B cell (primary cell): ENCODE measurements at regions not wholly inside any gene's neighbourhood (a gene's known extent, or its start where the extent isn't known, plus 50 kb on each side); places are given as distances from the start of the nearest gene placed in this dataset.

ENCODE experiments used
- ATAC-seq: fragments of 200-7000 bp; cut with Tn5 transposase; one replicate; pipeline ENCODE4 v1.10.0; 2021; ENCODE audit warnings: low read depth, mild to moderate bottlenecking, moderate number of reproducible peaks, moderate library complexity
- CTCF ChIA-PET: fragments of 350-600 bp; sonication (Branson Sonifier 250); formaldehyde crosslinking; loops from one replicate; lab custom pipeline; 2021; ENCODE audit warnings: antibody characterized with exemption, inconsistent platforms; lab: Charles Lee
- POLR2A ChIA-PET: fragments of 350-600 bp; sonication (Branson Sonifier 250); formaldehyde crosslinking; loops from one replicate; lab custom pipeline; 2021; ENCODE audit warnings: antibody characterized with exemption; lab: Charles Lee
- DNase-seq: peaks from one replicate; pipeline ENCODE4 v3.0.0; 2013
- H2AFZ ChIP-seq: 2 replicates; pipeline ENCODE4 v1.6.1; 2012; ENCODE audit warnings: mild to moderate bottlenecking, low read depth, low read length; ENCODE audit not compliant: insufficient read depth, poor library complexity, severe bottlenecking
- H3K27ac ChIP-seq, 2 donors: 1 replicate in 1 of 2; 2 replicates in 1 of 2; pipeline ENCODE4 v1.5.1; 2012 to 2013; ENCODE audit warnings: low read length in 2 of 2, mild to moderate bottlenecking in 2 of 2, moderate library complexity in 1 of 2
- H3K27me3 ChIP-seq, 4 experiments: fragments of 200-600 bp in 1 of 4; sonication (generic) in 1 of 4; replicated peaks in 1 of 4; 1 replicate in 2 of 4; 2 replicates in 2 of 4; pipeline versions ENCODE4 v1.6.1 to v1.7.0; 2013 to 2016; ENCODE audit warnings: low read length in 3 of 4, mild to moderate bottlenecking in 2 of 4, mixed read lengths in 1 of 4, moderate library complexity in 1 of 4; ENCODE audit not compliant: insufficient read depth in 4 of 4, control insufficient read depth in 3 of 4; ENCODE audit errors: control extremely low read depth in 1 of 4
- H3K36me3 ChIP-seq, 2 experiments: replicated peaks in 1 of 2; 1 replicate in 1 of 2; 2 replicates in 1 of 2; pipeline versions ENCODE4 v1.6.1 to v1.7.1; 2013; ENCODE audit warnings: low read length in 1 of 2; ENCODE audit not compliant: insufficient read depth in 2 of 2, control insufficient read depth in 1 of 2; ENCODE audit errors: control extremely low read depth in 1 of 2, extremely low read depth in 1 of 2
- H3K4me1 ChIP-seq, 2 donors: fragments of 200-600 bp in 1 of 2; sonication (generic) in 1 of 2; 1 replicate in 1 of 2; 2 replicates in 1 of 2; pipeline versions ENCODE4 v1.5.1 to v1.6.1; 2013 to 2017; ENCODE audit warnings: low read length in 2 of 2; ENCODE audit not compliant: control insufficient read depth in 2 of 2, insufficient read depth in 2 of 2
- H3K4me2 ChIP-seq: replicated peaks from 2 replicates; pipeline ENCODE3; 2012; ENCODE audit warnings: mild to moderate bottlenecking, low read depth, low read length; ENCODE audit not compliant: poor library complexity, severe bottlenecking
- H3K4me3 ChIP-seq, 5 experiments: fragments of 200-600 bp in 1 of 5; sonication (generic) in 1 of 5; 1 replicate in 3 of 5; 2 replicates in 2 of 5; pipeline versions ENCODE4 v1.5.1 to v1.7.0; 2011 to 2016; ENCODE audit warnings: low read length in 4 of 5, mild to moderate bottlenecking in 4 of 5, low read depth in 2 of 5, control low read depth in 1 of 5, moderate library complexity in 1 of 5; ENCODE audit not compliant: insufficient read depth in 1 of 5; ENCODE audit errors: control extremely low read depth in 1 of 5, extremely low read depth in 1 of 5
- H3K79me2 ChIP-seq: fragments of 200-600 bp; sonication (generic); one replicate; pipeline ENCODE4 v1.6.0; 2016; ENCODE audit warnings: low read length; ENCODE audit not compliant: control insufficient read depth, insufficient read depth
- H3K9ac ChIP-seq: fragments of 200-600 bp; sonication (generic); 2 replicates; pipeline ENCODE4 v1.6.1; 2017; ENCODE audit warnings: mild to moderate bottlenecking, low read length, moderate library complexity
- H3K9me3 ChIP-seq, 3 donors: one replicate each; pipeline versions ENCODE4 v1.6.1 to v1.7.1; 2013; ENCODE audit warnings: low read length in 2 of 3; ENCODE audit not compliant: control insufficient read depth in 2 of 3, insufficient read depth in 1 of 3; ENCODE audit errors: control extremely low read depth in 1 of 3
- H4K20me1 ChIP-seq: 2 replicates; pipeline ENCODE4 v1.6.0; 2012; ENCODE audit warnings: mild to moderate bottlenecking, low read length; ENCODE audit not compliant: insufficient read depth, control insufficient read depth, poor library complexity, severe bottlenecking
- H3K27ac Mint-ChIP-seq: one replicate; pipeline ENCODE4 v1.8.0; 2021; ENCODE audit warnings: mixed read lengths
- H3K27me3 Mint-ChIP-seq: one replicate; pipeline ENCODE4 v1.8.0; 2021; ENCODE audit warnings: mixed read lengths
- H3K4me1 Mint-ChIP-seq: one replicate; pipeline ENCODE4 v1.8.0; 2021; ENCODE audit warnings: mixed read lengths
- H3K4me3 Mint-ChIP-seq: one replicate; pipeline ENCODE4 v1.8.0; 2021; ENCODE audit warnings: mixed read lengths
- H3K9me3 Mint-ChIP-seq: one replicate; pipeline ENCODE4 v1.8.0; 2022; ENCODE audit warnings: mixed read lengths; ENCODE audit not compliant: insufficient read depth
- EZH2 ChIP-seq: IDR thresholded peaks from 2 replicates; pipeline ENCODE4 v1.6.1; 2012; ENCODE audit warnings: borderline replicate concordance, low read depth, mild to moderate bottlenecking, moderate library complexity, low read length; ENCODE audit not compliant: insufficient read depth, poor library complexity, severe bottlenecking
- WGBS: methylation state at CpG from one replicate; pipeline ENCODE4 v1.1.5; 2013; ENCODE audit warnings: missing lambda C conversion rate; ENCODE audit not compliant: insufficient coverage; 5-methylcytosine and 5-hydroxymethylcytosine counted together
- intact Hi-C: fragments of 100-400 bp; cut with micrococcal nuclease; formaldehyde crosslinking; loops from one replicate; pipeline ENCODE4 v1.10.0; 2022
- TF ChIP-seq, protein P1 (sequence below): fragments of 200-600 bp; IDR thresholded peaks from one replicate; pipeline ENCODE4 v1.8.0; 2022; ENCODE audit warnings: antibody characterized with exemption, mild to moderate bottlenecking

DNA sequence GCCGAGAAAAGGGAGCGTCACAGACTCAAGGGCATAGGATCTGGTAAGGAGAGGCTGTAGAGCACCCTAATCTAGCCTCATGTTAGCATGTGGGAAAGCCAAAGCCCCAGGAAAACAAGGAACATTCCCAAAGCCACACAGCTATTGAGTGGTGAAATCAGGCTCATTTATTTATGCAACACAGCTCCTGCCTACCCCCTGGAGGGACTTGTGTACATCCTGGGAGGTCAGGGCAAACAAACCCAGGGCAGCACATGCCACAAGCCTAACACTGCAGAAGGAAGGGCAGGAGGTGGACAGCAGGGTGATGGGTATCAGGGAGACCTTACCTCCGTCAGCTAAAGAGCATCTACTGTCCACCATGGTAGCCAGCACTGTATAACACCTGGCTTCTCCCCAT is 283.5 kb downstream of the RPLP1 start:
- Histone ChIP-seq H2AFZ (no peak overlapping the region), H3K79me2 (no peaks in the 10 kb centered on the region), H3K4me2 (no peak overlapping the region), H3K9ac (no peak overlapping the region), H3K27ac (no peak overlapping the region), H3K36me3 (no peaks in the 10 kb centered on the region), H3K4me3 (no peak overlapping the region), H3K27me3 (peaks cover 0 to 5% (median 2%) of the 10 kb centered on the region in 4 experiments), H3K4me1 (no peaks in the 10 kb centered on the region), H3K9me3 (peaks cover 1 to 16% (median 5%) of the 10 kb centered on the region in 3 donors), H4K20me1 (no peaks in the 10 kb centered on the region)
- Mint-ChIP-seq H3K27ac (no peak overlapping the region), H3K9me3 (no peaks in the 10 kb centered on the region), H3K27me3 (peaks cover 26% of the 10 kb centered on the region), H3K4me1 (no peaks in the 10 kb centered on the region), H3K4me3 (no peak overlapping the region)
- TF ChIP-seq EZH2 = no peak
- TF ChIP-seq, protein P1, sequence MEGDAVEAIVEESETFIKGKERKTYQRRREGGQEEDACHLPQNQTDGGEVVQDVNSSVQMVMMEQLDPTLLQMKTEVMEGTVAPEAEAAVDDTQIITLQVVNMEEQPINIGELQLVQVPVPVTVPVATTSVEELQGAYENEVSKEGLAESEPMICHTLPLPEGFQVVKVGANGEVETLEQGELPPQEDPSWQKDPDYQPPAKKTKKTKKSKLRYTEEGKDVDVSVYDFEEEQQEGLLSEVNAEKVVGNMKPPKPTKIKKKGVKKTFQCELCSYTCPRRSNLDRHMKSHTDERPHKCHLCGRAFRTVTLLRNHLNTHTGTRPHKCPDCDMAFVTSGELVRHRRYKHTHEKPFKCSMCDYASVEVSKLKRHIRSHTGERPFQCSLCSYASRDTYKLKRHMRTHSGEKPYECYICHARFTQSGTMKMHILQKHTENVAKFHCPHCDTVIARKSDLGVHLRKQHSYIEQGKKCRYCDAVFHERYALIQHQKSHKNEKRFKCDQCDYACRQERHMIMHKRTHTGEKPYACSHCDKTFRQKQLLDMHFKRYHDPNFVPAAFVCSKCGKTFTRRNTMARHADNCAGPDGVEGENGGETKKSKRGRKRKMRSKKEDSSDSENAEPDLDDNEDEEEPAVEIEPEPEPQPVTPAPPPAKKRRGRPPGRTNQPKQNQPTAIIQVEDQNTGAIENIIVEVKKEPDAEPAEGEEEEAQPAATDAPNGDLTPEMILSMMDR = no peak
- no CpG with 5 or more reads among the region's 3 CpGs for WGBS
- DNase-seq = no peak
- intact Hi-C loops = loop anchor here (10.0 kb wide), 1 partner anchor 49 kb away; no protein-coding TSS in a partner anchor
- ChIA-PET CTCF (interaction anchor here (1.6 kb wide), 1 partner anchor 305 kb away, joined by 3 read pairs; no protein-coding TSS in a partner anchor), POLR2A (no interaction called here)
- no peak for ATAC-seq

DNA sequence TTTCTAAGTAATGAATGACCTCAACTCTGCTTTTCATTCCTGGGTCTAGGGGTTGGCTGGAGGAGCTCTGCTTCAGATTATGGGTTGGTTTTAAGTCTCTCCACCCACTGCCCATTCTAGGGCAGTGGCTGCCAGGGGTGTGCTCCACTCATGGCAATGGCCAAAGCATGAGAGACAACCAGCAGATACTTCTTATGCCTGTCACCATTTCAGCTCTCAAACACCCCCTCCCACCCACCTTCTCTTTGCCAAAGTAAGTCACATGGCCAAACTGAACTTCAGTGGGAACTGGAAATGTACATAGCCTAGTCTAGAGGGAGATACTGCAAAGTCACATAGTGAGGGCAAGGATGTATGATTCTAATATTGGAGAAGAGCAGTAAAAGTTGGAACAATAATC is 285.3 kb downstream of the RPLP1 start:
- Histone ChIP-seq H2AFZ (no peak overlapping the region), H4K20me1 (no peaks in the 10 kb centered on the region), H3K4me1 (no peaks in the 10 kb centered on the region), H3K79me2 (no peaks in the 10 kb centered on the region), H3K27me3 (peaks cover 0 to 5% (median 2%) of the 10 kb centered on the region in 4 experiments), H3K4me3 (no peak overlapping the region), H3K9ac (no peak overlapping the region), H3K27ac (no peak overlapping the region), H3K4me2 (no peak overlapping the region), H3K36me3 (no peaks in the 10 kb centered on the region), H3K9me3 (peaks cover 1 to 19% (median 5%) of the 10 kb centered on the region in 3 donors)
- no peaks in the 10 kb centered on the region for H3K9me3 Mint-ChIP-seq
- TF ChIP-seq, protein P1 = no peak
- TF ChIP-seq EZH2 = no peak
- DNase-seq (no peak), ATAC-seq (no peak)
- H3K4me1 Mint-ChIP-seq = no peaks in the 10 kb centered on the region
- CTCF ChIA-PET = no interaction called here
- H3K27me3 Mint-ChIP-seq = peaks cover 26% of the 10 kb centered on the region
- POLR2A ChIA-PET = no interaction called here
- no peak overlapping the region for H3K27ac Mint-ChIP-seq
- H3K4me3 Mint-ChIP-seq = no peak overlapping the region
- intact Hi-C loops = loop anchor here (10.0 kb wide), 1 partner anchor 47 kb away; no protein-coding TSS in a partner anchor
